ENCODE measurements at regions not wholly inside any gene's neighbourhood (a gene's known extent, or its start where the extent isn't known, plus 50 kb on each side); places are given as distances from the start of the nearest gene placed in this dataset.

GRCh38 chr10:128739930-128740329 is 613.7 kb upstream of the MKI67 start:
- H3K4me1 ChIP-seq (ENCODE audit: insufficient read depth) = no peaks in the 10 kb centered on the region
- H3K4me3 ChIP-seq (ENCODE audit: low read depth, low read length) = no peak overlapping the region
- H3K36me3 ChIP-seq (ENCODE audit: insufficient read depth) = no peaks in the 10 kb centered on the region
- no peak overlapping the region for H3K27ac ChIP-seq (ENCODE audit: low read depth)
- no peak for DNase-seq (ENCODE audit: extremely low spot score)
- 69% methylated on average over 9 of the region's 9 CpGs for WGBS

DNA sequence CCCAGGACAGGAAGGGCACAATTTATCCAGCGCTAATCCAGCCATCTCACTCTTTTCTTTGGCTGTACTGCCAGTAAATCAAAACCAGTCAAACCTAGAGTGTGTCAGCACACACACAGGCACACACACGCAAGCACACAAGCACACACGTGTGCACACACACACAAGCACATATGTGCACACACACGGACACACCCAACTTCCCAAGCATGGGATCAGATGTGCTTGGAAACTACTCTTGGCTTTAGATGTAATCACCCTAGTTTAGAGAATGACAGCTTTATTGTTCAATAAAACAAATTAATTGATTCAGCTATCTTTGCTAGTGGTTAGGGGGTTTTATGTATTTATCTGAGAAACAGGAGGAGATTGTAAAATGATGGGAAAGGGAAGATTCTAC is 615.0 kb upstream of the MKI67 start:
- no peak overlapping the region for H3K4me3 ChIP-seq (ENCODE audit: low read depth, low read length)
- WGBS = 66% methylated on average over 4 of the region's 4 CpGs
- H3K36me3 ChIP-seq (ENCODE audit: insufficient read depth) = no peaks in the 10 kb centered on the region
- no peaks in the 10 kb centered on the region for H3K4me1 ChIP-seq (ENCODE audit: insufficient read depth)
- H3K27ac ChIP-seq (ENCODE audit: low read depth) = no peak overlapping the region
- DNase-seq (ENCODE audit: extremely low spot score) = no peak

- Histone ChIP-seq H3K4me1 (ENCODE audit: insufficient read depth) (no peaks in the 10 kb centered on the region), H3K4me3 (ENCODE audit: low read depth, low read length) (no peak overlapping the region), H3K36me3 (ENCODE audit: insufficient read depth) (no peaks in the 10 kb centered on the region), H3K27ac (ENCODE audit: low read depth) (no peak overlapping the region)
- 84% methylated on average over 5 of the region's 5 CpGs for WGBS
- DNase-seq (ENCODE audit: extremely low spot score) = no peak
Measured at GRCh38 chr10:128741680-128742079, 615.5 kb upstream of the MKI67 start.

GRCh38 chr10:128744092-128744491 is 617.9 kb upstream of the MKI67 start:
- WGBS = 95% methylated on average over 1 of the region's 1 CpG
- no peak overlapping the region for H3K27ac ChIP-seq (ENCODE audit: low read depth)
- no peak for DNase-seq (ENCODE audit: extremely low spot score)
- no peaks in the 10 kb centered on the region for H3K4me1 ChIP-seq (ENCODE audit: insufficient read depth)
- H3K4me3 ChIP-seq (ENCODE audit: low read depth, low read length) = no peak overlapping the region
- no peaks in the 10 kb centered on the region for H3K36me3 ChIP-seq (ENCODE audit: insufficient read depth)

DNA sequence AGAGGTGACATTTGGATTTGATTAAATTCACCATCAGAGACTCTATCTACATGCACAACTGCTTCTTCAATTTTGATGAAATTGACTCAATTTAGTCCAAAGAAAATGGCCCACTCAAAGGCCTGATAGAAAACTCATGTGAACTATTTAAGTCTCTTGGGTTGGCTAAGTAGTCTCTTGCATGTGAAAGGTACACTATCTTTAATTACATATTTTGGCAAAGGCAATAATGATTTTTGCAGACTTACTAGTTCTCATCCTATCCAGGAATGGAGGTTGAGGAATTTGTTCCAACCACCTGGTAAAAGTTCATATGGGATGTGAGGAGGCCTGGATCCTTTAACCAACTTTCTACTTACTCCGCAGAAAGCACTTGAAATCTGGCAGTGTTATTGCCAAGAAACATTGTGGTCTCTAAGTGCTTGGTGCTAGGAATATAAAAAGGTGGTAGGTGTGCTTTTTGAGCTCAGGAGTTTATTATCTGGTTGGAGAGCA is 618.6 kb upstream of the MKI67 start:
- Histone ChIP-seq H3K27ac (ENCODE audit: low read depth) (no peak overlapping the region), H3K36me3 (ENCODE audit: insufficient read depth) (no peaks in the 10 kb centered on the region), H3K4me1 (ENCODE audit: insufficient read depth) (no peaks in the 10 kb centered on the region), H3K4me3 (ENCODE audit: low read depth, low read length) (no peak overlapping the region)
- 95% methylated on average over 1 of the region's 1 CpG for WGBS
- no peak for DNase-seq (ENCODE audit: extremely low spot score)

- no peak overlapping the region for H3K4me3 ChIP-seq (ENCODE audit: low read depth, low read length)
- H3K27ac ChIP-seq (ENCODE audit: low read depth) = no peak overlapping the region
- no peaks in the 10 kb centered on the region for H3K4me1 ChIP-seq (ENCODE audit: insufficient read depth)
- no peaks in the 10 kb centered on the region for H3K36me3 ChIP-seq (ENCODE audit: insufficient read depth)
- DNase-seq (ENCODE audit: extremely low spot score) = no peak
- 86% methylated on average over 22 of the region's 22 CpGs for WGBS
Measured at GRCh38 chr10:128747582-128748346, 621.5 kb upstream of the MKI67 start.

DNA sequence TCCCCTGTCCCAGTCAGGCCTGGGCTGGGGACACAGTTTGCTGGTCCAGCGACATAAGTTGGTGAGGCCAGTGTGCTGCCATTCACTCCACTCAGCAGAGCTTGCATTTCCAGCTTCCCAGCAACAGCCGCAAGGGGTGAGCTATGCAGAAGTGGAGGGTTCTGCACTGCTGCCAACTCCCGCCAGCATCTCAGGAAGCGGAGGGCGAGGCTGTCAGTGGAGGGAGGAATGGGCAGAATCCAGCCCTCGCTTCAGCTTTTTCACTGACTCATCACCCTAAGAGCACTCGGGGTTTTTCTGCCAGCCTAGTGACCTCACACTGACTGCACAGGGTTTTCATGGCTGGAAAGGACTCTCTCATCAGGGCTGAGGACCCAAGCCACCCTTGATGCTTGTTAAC is 625.1 kb upstream of the MKI67 start:
- DNase-seq (ENCODE audit: extremely low spot score) = no peak
- Histone ChIP-seq H3K27ac (ENCODE audit: low read depth) (no peak overlapping the region), H3K4me1 (ENCODE audit: insufficient read depth) (no peaks in the 10 kb centered on the region), H3K36me3 (ENCODE audit: insufficient read depth) (no peaks in the 10 kb centered on the region), H3K4me3 (ENCODE audit: low read depth, low read length) (no peak overlapping the region)
- 72% methylated on average over 7 of the region's 7 CpGs for WGBS

DNA sequence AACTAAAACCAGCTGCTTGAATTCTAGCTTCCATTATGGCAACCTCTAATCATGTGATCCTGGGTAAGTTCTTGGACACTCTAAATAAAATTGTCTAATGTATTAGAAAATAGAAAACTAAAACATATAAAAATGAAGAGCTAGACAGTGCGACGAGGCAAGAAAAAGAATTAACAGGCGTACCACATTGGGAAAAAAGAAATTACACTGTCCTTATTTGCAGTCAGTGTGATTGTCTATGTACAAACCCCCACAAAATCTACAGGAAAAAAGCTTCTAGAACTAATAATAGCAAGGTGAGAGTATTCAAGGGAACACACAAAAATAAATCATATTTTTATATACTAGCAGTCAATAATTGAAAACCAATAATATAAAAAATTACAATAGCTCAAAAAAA is 625.6 kb upstream of the MKI67 start:
- DNase-seq (ENCODE audit: extremely low spot score) = no peak

GRCh38 chr10:128759174-128759573 is 633.0 kb upstream of the MKI67 start:
- no peak overlapping the region for H3K4me3 ChIP-seq (ENCODE audit: low read depth, low read length)
- 93% methylated on average over 8 of the region's 8 CpGs for WGBS
- no peak overlapping the region for H3K27ac ChIP-seq (ENCODE audit: low read depth)
- DNase-seq (ENCODE audit: extremely low spot score) = no peak
- H3K36me3 ChIP-seq (ENCODE audit: insufficient read depth) = no peaks in the 10 kb centered on the region
- H3K4me1 ChIP-seq (ENCODE audit: insufficient read depth) = no peaks in the 10 kb centered on the region

More for the DNA sequence above, 625.6 kb upstream of the MKI67 start:
- WGBS = 95% methylated on average over 3 of the region's 3 CpGs
- H3K4me1 ChIP-seq (ENCODE audit: insufficient read depth) = no peaks in the 10 kb centered on the region
- H3K36me3 ChIP-seq (ENCODE audit: insufficient read depth) = no peaks in the 10 kb centered on the region
- no peak overlapping the region for H3K4me3 ChIP-seq (ENCODE audit: low read depth, low read length)
- H3K27ac ChIP-seq (ENCODE audit: low read depth) = no peak overlapping the region

GRCh38 chr10:128763588-128763987 is 637.4 kb upstream of the MKI67 start:
- WGBS = 76% methylated on average over 4 of the region's 4 CpGs
- Histone ChIP-seq H3K27ac (ENCODE audit: low read depth) (no peak overlapping the region), H3K36me3 (ENCODE audit: insufficient read depth) (no peaks in the 10 kb centered on the region), H3K4me1 (ENCODE audit: insufficient read depth) (no peaks in the 10 kb centered on the region), H3K4me3 (ENCODE audit: low read depth, low read length) (no peak overlapping the region)
- no peak for DNase-seq (ENCODE audit: extremely low spot score)

DNA sequence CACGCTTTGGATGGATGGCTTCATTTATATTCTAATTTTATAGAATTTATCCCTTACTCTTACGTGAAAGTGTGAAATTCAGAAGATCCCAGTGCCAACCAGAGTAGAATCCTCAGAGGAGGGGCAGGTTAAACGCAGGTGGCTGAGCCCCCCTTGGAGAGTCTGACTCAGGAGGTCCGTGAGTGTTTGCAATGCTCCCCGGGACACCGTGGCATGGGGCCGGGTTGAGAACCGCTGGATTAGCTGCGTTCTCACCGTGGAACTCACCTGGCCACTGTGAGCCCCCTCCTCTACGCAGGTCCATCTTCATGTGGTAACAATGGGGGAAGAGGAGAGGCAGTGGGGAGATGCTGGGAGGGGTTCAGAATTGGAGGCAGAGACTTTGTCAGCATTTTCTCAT is 638.0 kb upstream of the MKI67 start:
- Histone ChIP-seq H3K27ac (ENCODE audit: low read depth) (no peak overlapping the region), H3K4me3 (ENCODE audit: low read depth, low read length) (no peak overlapping the region)
- 89% methylated on average over 11 of the region's 11 CpGs for WGBS

DNA sequence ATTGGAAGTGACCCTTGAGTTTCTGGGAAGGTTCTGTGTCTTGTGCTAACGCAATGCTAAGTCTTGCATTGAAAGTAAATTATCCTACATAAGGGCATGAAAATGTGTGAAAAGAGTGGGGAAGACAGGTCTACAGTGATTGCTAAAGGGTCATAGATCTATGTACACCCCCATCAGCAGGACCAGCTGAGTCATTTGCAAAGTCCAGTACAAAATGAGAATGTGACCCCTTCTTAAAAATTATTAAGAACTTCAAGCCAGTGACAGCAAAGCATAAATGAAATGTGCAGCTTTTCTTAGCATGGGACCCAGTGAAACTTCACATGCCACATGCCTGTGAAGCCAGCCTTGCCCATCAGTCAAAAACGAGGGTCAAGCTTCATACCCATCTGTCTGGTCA is 640.7 kb upstream of the MKI67 start:
- Histone ChIP-seq H3K4me3 (ENCODE audit: low read depth, low read length) (no peak overlapping the region), H3K36me3 (ENCODE audit: insufficient read depth) (no peaks in the 10 kb centered on the region), H3K27ac (ENCODE audit: low read depth) (no peak overlapping the region), H3K4me1 (ENCODE audit: insufficient read depth) (no peaks in the 10 kb centered on the region)
- DNase-seq (ENCODE audit: extremely low spot score) = no peak
- WGBS = 75% methylated on average over 2 of the region's 2 CpGs

More for the DNA sequence above, 638.0 kb upstream of the MKI67 start:
- H3K36me3 ChIP-seq (ENCODE audit: insufficient read depth) = no peaks in the 10 kb centered on the region
- no peak for DNase-seq (ENCODE audit: extremely low spot score)
- no peaks in the 10 kb centered on the region for H3K4me1 ChIP-seq (ENCODE audit: insufficient read depth)

GRCh38 chr10:128774979-128775378 is 648.8 kb upstream of the MKI67 start:
- DNase-seq (ENCODE audit: extremely low spot score) = no peak
- no peaks in the 10 kb centered on the region for H3K36me3 ChIP-seq (ENCODE audit: insufficient read depth)
- no peaks in the 10 kb centered on the region for H3K4me1 ChIP-seq (ENCODE audit: insufficient read depth)

GRCh38 chr10:128775743-128776142 is 649.5 kb upstream of the MKI67 start:
- Histone ChIP-seq H3K4me1 (ENCODE audit: insufficient read depth) (no peaks in the 10 kb centered on the region), H3K36me3 (ENCODE audit: insufficient read depth) (no peaks in the 10 kb centered on the region), H3K27ac (ENCODE audit: low read depth) (no peak overlapping the region), H3K4me3 (ENCODE audit: low read depth, low read length) (no peak overlapping the region)
- DNase-seq (ENCODE audit: extremely low spot score) = no peak
- WGBS = 80% methylated on average over 10 of the region's 10 CpGs

More at GRCh38 chr10:128774979-128775378, 648.8 kb upstream of the MKI67 start:
- WGBS = 98% methylated on average over 1 of the region's 1 CpG
- Histone ChIP-seq H3K4me3 (ENCODE audit: low read depth, low read length) (no peak overlapping the region), H3K27ac (ENCODE audit: low read depth) (no peak overlapping the region)
